GM19452 (cell line): ENCODE measurements at regions not wholly inside any gene's neighbourhood (a gene's known extent, or its start where the extent isn't known, plus 50 kb on each side); places are given as distances from the start of the nearest gene placed in this dataset.
"Not testable (repeated sequence)": the region's sequence is repeated elsewhere in the genome, so short reads cannot be mapped to it uniquely, and the experiment has no call there.

ENCODE experiments used
- ATAC-seq: cut with Tn5 transposase; IDR thresholded peaks from one replicate; pipeline ENCODE4 v1.9.1; 2021; ENCODE audit not compliant: unreplicated experiment

- ATAC-seq: no peak
These were observed 93.1 kb upstream of the HIF1A start for GRCh38 chr14:61602003-61602732.

GRCh38 chr14:61602733-61603077 is 92.6 kb upstream of the HIF1A start:
- ATAC-seq: no peak

- ATAC-seq: no peak
These were observed 91.6 kb upstream of the HIF1A start for GRCh38 chr14:61603736-61604135.

- no peak for ATAC-seq
These were observed 87.6 kb upstream of the HIF1A start for GRCh38 chr14:61607570-61608244.

- no peak for ATAC-seq
These were observed 86.8 kb upstream of the HIF1A start for GRCh38 chr14:61608245-61609165.

- no peak for ATAC-seq
These were observed 86.0 kb upstream of the HIF1A start for GRCh38 chr14:61609191-61609843.

- ATAC-seq: no peak
These were observed 85.4 kb upstream of the HIF1A start for GRCh38 chr14:61609884-61610283.

- no peak for ATAC-seq
These were observed 84.4 kb upstream of the HIF1A start for GRCh38 chr14:61610900-61611299.

- no peak for ATAC-seq
These were observed 83.3 kb upstream of the HIF1A start for GRCh38 chr14:61611880-61612630.

- not testable (repeated sequence) for ATAC-seq
These were observed 82.3 kb upstream of the HIF1A start for GRCh38 chr14:61613006-61613405.

- no peak for ATAC-seq
These were observed 80.6 kb upstream of the HIF1A start for GRCh38 chr14:61614693-61615092.

GRCh38 chr14:61615743-61616523 is 79.4 kb upstream of the HIF1A start:
- ATAC-seq: no peak

- no peak for ATAC-seq
These were observed 78.7 kb upstream of the HIF1A start for GRCh38 chr14:61616524-61617185.

- no peak for ATAC-seq
These were observed 76.9 kb upstream of the HIF1A start for GRCh38 chr14:61618448-61618847.

GRCh38 chr14:61619494-61619893 is 75.8 kb upstream of the HIF1A start:
- no peak for ATAC-seq

- peak; percentile 82 for ATAC-seq
These were observed 75.0 kb upstream of the HIF1A start for GRCh38 chr14:61620130-61620946.

GRCh38 chr14:61621444-61621843 is 73.9 kb upstream of the HIF1A start:
- no peak for ATAC-seq

GRCh38 chr14:61622051-61622450 is 73.3 kb upstream of the HIF1A start:
- no peak for ATAC-seq
